ENCODE measurements at regions not wholly inside any gene's neighbourhood (a gene's known extent, or its start where the extent isn't known, plus 50 kb on each side); places are given as distances from the start of the nearest gene placed in this dataset.

GRCh38 chr6:167532410-167533288 lies 207.8 kb downstream of the TTLL2 start:
- Mint-ChIP-seq H3K9me3 (peaks cover 3% of the 10 kb centered on the region), H3K4me3 (no peak overlapping the region), H3K4me1 (no peaks in the 10 kb centered on the region), H3K27ac (no peak overlapping the region), H3K27me3 (peaks cover 2% of the 10 kb centered on the region), H3K36me3 (ENCODE audit: low read depth) (no peaks in the 10 kb centered on the region)
- ChIA-PET CTCF (no interaction called here), POLR2A (no interaction called here)
- DNase-seq: no peak

- CTCF ChIA-PET: no interaction called here
- POLR2A ChIA-PET: no interaction called here
- Mint-ChIP-seq H3K4me3 (no peak overlapping the region), H3K36me3 (ENCODE audit: low read depth) (no peaks in the 10 kb centered on the region), H3K4me1 (no peaks in the 10 kb centered on the region), H3K27me3 (peaks cover 5% of the 10 kb centered on the region), H3K27ac (no peak overlapping the region), H3K9me3 (peaks cover 3% of the 10 kb centered on the region)
- DNase-seq: no peak
These were observed 209.0 kb downstream of the TTLL2 start for GRCh38 chr6:167533851-167534250.

GRCh38 chr6:167537816-167538215 lies 212.9 kb downstream of the TTLL2 start:
- Mint-ChIP-seq H3K9me3 (peaks cover 3% of the 10 kb centered on the region), H3K4me1 (no peaks in the 10 kb centered on the region), H3K27me3 (peaks cover 4% of the 10 kb centered on the region), H3K4me3 (no peak overlapping the region), H3K36me3 (ENCODE audit: low read depth) (no peaks in the 10 kb centered on the region), H3K27ac (no peak overlapping the region)
- ChIA-PET CTCF (no interaction called here), POLR2A (no interaction called here)
- no peak for DNase-seq

GRCh38 chr6:167538746-167539145 lies 213.9 kb downstream of the TTLL2 start:
- no peak overlapping the region for H3K4me3 Mint-ChIP-seq
- CTCF ChIA-PET: no interaction called here
- no peak for DNase-seq
- H3K9me3 Mint-ChIP-seq: peaks cover 3% of the 10 kb centered on the region
- no peaks in the 10 kb centered on the region for H3K4me1 Mint-ChIP-seq
- peaks cover 4% of the 10 kb centered on the region for H3K27me3 Mint-ChIP-seq
- H3K36me3 Mint-ChIP-seq (ENCODE audit: low read depth): no peaks in the 10 kb centered on the region
- POLR2A ChIA-PET: no interaction called here
- H3K27ac Mint-ChIP-seq: no peak overlapping the region

- no peak overlapping the region for H3K4me3 Mint-ChIP-seq
- H3K27ac Mint-ChIP-seq: no peak overlapping the region
- CTCF ChIA-PET: no interaction called here
- H3K9me3 Mint-ChIP-seq: peaks cover 1% of the 10 kb centered on the region
- no peaks in the 10 kb centered on the region for H3K4me1 Mint-ChIP-seq
- H3K36me3 Mint-ChIP-seq (ENCODE audit: low read depth): no peaks in the 10 kb centered on the region
- DNase-seq: no peak
- H3K27me3 Mint-ChIP-seq: peaks cover 4% of the 10 kb centered on the region
- POLR2A ChIA-PET: no interaction called here
These were observed 215.9 kb downstream of the TTLL2 start for GRCh38 chr6:167540796-167541195.

- no peak for DNase-seq
- CTCF ChIA-PET: no interaction called here
- H3K27me3 Mint-ChIP-seq: peaks cover 4% of the 10 kb centered on the region
- POLR2A ChIA-PET: no interaction called here
- no peaks in the 10 kb centered on the region for H3K9me3 Mint-ChIP-seq
- no peaks in the 10 kb centered on the region for H3K4me1 Mint-ChIP-seq
- no peak overlapping the region for H3K27ac Mint-ChIP-seq
- no peaks in the 10 kb centered on the region for H3K36me3 Mint-ChIP-seq (ENCODE audit: low read depth)
- H3K4me3 Mint-ChIP-seq: no peak overlapping the region
These were observed 216.7 kb downstream of the TTLL2 start for GRCh38 chr6:167541544-167541943.

- Mint-ChIP-seq H3K4me3 (no peak overlapping the region), H3K4me1 (no peaks in the 10 kb centered on the region), H3K27ac (no peak overlapping the region), H3K36me3 (ENCODE audit: low read depth) (no peaks in the 10 kb centered on the region), H3K27me3 (no peaks in the 10 kb centered on the region), H3K9me3 (no peaks in the 10 kb centered on the region)
- ChIA-PET POLR2A (no interaction called here), CTCF (interaction anchor here (0.6 to 0.9 kb wide), 2 partner anchors 29 to 112 kb away, joined by 3 read pairs; no protein-coding TSS in a partner anchor)
- DNase-seq: no peak
These were observed 219.0 kb downstream of the TTLL2 start for GRCh38 chr6:167543602-167544497.

GRCh38 chr6:167546611-167547327 lies 221.9 kb downstream of the TTLL2 start:
- no peaks in the 10 kb centered on the region for H3K9me3 Mint-ChIP-seq
- ChIA-PET CTCF (no interaction called here), POLR2A (no interaction called here)
- H3K4me1 Mint-ChIP-seq: no peaks in the 10 kb centered on the region
- no peak for DNase-seq
- no peaks in the 10 kb centered on the region for H3K36me3 Mint-ChIP-seq (ENCODE audit: low read depth)
- H3K27me3 Mint-ChIP-seq: no peaks in the 10 kb centered on the region
- H3K27ac Mint-ChIP-seq: no peak overlapping the region
- H3K4me3 Mint-ChIP-seq: no peak overlapping the region

- CTCF ChIA-PET: no interaction called here
- H3K36me3 Mint-ChIP-seq (ENCODE audit: low read depth): no peaks in the 10 kb centered on the region
These were observed 222.4 kb downstream of the TTLL2 start for GRCh38 chr6:167547328-167547692.

GRCh38 chr6:167547751-167548150 lies 222.9 kb downstream of the TTLL2 start:
- Mint-ChIP-seq H3K9me3 (no peaks in the 10 kb centered on the region), H3K4me1 (no peaks in the 10 kb centered on the region), H3K27me3 (no peaks in the 10 kb centered on the region), H3K27ac (no peak overlapping the region), H3K4me3 (no peak overlapping the region), H3K36me3 (ENCODE audit: low read depth) (no peaks in the 10 kb centered on the region)
- CTCF ChIA-PET: no interaction called here
- POLR2A ChIA-PET: no interaction called here
- no peak for DNase-seq

More at GRCh38 chr6:167547328-167547692, 222.4 kb downstream of the TTLL2 start:
- no peaks in the 10 kb centered on the region for H3K27me3 Mint-ChIP-seq
- no peak overlapping the region for H3K4me3 Mint-ChIP-seq
- DNase-seq: no peak
- H3K27ac Mint-ChIP-seq: no peak overlapping the region
- H3K9me3 Mint-ChIP-seq: no peaks in the 10 kb centered on the region
- POLR2A ChIA-PET: no interaction called here
- no peaks in the 10 kb centered on the region for H3K4me1 Mint-ChIP-seq

- no peaks in the 10 kb centered on the region for H3K4me1 Mint-ChIP-seq
- no peaks in the 10 kb centered on the region for H3K36me3 Mint-ChIP-seq (ENCODE audit: low read depth)
- H3K4me3 Mint-ChIP-seq: no peak overlapping the region
- H3K27ac Mint-ChIP-seq: no peak overlapping the region
- no peaks in the 10 kb centered on the region for H3K9me3 Mint-ChIP-seq
- ChIA-PET POLR2A (no interaction called here), CTCF (no interaction called here)
- H3K27me3 Mint-ChIP-seq: no peaks in the 10 kb centered on the region
- DNase-seq: no peak
These were observed 223.6 kb downstream of the TTLL2 start for GRCh38 chr6:167548451-167548850.

GRCh38 chr6:167549213-167549612 lies 224.3 kb downstream of the TTLL2 start:
- Mint-ChIP-seq H3K27ac (no peak overlapping the region), H3K9me3 (peaks cover 3% of the 10 kb centered on the region), H3K4me3 (no peak overlapping the region), H3K36me3 (ENCODE audit: low read depth) (no peaks in the 10 kb centered on the region), H3K27me3 (no peaks in the 10 kb centered on the region), H3K4me1 (no peaks in the 10 kb centered on the region)
- POLR2A ChIA-PET: no interaction called here
- DNase-seq: no peak
- CTCF ChIA-PET: no interaction called here
